Chondrocyte (in vitro differentiated cells): ENCODE measurements at regions not wholly inside any gene's neighbourhood (a gene's known extent, or its start where the extent isn't known, plus 50 kb on each side); places are given as distances from the start of the nearest gene placed in this dataset.

Experiments used
- DNase-seq: peaks from one replicate; pipeline ENCODE4 v3.0.0; 2021; ENCODE audit warnings: mixed read lengths, low spot score
- H3K27ac Mint-ChIP-seq: one replicate; pipeline ENCODE4 v1.8.0; 2021; ENCODE audit warnings: mild to moderate bottlenecking, moderate library complexity, mixed read lengths; ENCODE audit not compliant: unreplicated experiment
- H3K27me3 Mint-ChIP-seq: 2 replicates; pipeline ENCODE4 v1.8.0; 2021; ENCODE audit warnings: low read depth, mixed read lengths
- H3K36me3 Mint-ChIP-seq: 2 replicates; pipeline ENCODE4 v1.8.0; 2021; ENCODE audit warnings: low read depth, mixed read lengths
- H3K4me1 Mint-ChIP-seq: 2 replicates; pipeline ENCODE4 v1.8.0; 2021; ENCODE audit warnings: low read depth, mild to moderate bottlenecking, mixed read lengths
- H3K4me3 Mint-ChIP-seq: one replicate; pipeline ENCODE4 v1.8.0; 2021; ENCODE audit warnings: mild to moderate bottlenecking, moderate library complexity, mixed read lengths; ENCODE audit not compliant: unreplicated experiment
- H3K9me3 Mint-ChIP-seq: 2 replicates; pipeline ENCODE4 v1.8.0; 2021; ENCODE audit warnings: low read depth, mixed read lengths
- TF ChIP-seq, protein P1 (sequence below): fragments of 200-600 bp; sonication (generic); IDR thresholded peaks from 2 replicates; pipeline ENCODE4 v1.5.0; 2021; ENCODE audit warnings: antibody characterized with exemption, mild to moderate bottlenecking, moderate library complexity

DNA sequence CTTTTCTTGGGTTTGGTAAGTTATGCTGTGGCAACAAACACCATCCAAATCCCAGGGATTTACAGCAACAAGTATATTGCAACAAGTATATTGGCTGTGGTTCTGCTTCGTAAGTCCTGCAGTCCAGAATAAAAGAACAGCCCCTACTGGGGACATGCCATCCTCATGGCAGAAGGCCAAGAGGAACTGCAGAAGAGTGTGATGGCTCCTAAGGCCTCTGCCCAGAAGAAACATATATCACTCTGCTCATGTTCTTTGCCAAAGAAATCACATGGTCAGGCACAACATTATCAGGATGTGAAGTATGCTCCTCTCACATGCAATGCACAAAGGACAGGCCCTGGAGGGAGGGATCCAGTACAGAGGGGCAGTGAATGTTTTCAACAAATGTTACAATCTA lies 159.6 kb upstream of the TAS2R1 start:
- Mint-ChIP-seq H3K4me3 (no peak overlapping the region), H3K27ac (no peak overlapping the region), H3K27me3 (peaks cover 3% of the 10 kb centered on the region), H3K4me1 (peaks cover 12% of the 10 kb centered on the region), H3K36me3 (no peaks in the 10 kb centered on the region), H3K9me3 (no peaks in the 10 kb centered on the region)
- TF ChIP-seq, protein P1, sequence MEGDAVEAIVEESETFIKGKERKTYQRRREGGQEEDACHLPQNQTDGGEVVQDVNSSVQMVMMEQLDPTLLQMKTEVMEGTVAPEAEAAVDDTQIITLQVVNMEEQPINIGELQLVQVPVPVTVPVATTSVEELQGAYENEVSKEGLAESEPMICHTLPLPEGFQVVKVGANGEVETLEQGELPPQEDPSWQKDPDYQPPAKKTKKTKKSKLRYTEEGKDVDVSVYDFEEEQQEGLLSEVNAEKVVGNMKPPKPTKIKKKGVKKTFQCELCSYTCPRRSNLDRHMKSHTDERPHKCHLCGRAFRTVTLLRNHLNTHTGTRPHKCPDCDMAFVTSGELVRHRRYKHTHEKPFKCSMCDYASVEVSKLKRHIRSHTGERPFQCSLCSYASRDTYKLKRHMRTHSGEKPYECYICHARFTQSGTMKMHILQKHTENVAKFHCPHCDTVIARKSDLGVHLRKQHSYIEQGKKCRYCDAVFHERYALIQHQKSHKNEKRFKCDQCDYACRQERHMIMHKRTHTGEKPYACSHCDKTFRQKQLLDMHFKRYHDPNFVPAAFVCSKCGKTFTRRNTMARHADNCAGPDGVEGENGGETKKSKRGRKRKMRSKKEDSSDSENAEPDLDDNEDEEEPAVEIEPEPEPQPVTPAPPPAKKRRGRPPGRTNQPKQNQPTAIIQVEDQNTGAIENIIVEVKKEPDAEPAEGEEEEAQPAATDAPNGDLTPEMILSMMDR = no peak
- DNase-seq = no peak

DNA sequence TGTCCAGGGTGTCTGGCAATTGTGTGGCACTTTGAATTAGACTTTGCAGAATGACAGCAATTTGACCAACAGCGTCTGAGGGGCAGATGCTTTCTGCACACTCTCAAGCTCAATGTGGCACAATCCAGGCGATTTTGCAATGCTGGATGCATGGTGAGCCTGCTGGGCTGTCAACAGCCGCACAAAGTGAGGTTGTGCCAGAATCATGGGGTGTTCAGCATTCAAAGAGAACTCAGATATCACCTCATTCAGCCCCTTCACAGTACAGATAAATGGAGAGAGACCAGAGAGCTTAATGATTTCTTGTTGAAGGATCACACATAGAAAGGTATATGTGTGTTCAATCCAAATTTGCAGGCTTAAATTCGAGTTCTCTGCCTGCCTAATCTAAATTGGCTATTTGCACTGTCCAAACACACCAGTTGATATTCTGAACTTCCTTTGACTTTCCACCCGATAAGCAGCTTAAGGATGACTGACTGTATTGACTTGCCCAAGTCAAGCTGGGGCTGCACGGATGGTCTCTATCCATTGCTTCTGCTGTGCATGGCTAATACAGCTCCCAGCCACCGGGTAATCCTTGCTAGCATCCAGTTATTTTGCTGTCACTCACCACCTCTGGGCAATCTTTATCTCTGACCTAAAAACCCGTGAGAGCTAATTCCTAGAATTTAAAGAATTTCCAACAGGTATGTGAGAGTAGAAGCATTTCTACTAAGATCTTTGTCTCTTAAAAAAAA lies 157.9 kb upstream of the TAS2R1 start:
- Mint-ChIP-seq H3K36me3 (no peaks in the 10 kb centered on the region), H3K9me3 (no peaks in the 10 kb centered on the region), H3K27me3 (peaks cover 3% of the 10 kb centered on the region), H3K27ac (no peak overlapping the region), H3K4me3 (no peak overlapping the region), H3K4me1 (peaks cover 14% of the 10 kb centered on the region)
- TF ChIP-seq, protein P1 = no peak
- no peak for DNase-seq

DNA sequence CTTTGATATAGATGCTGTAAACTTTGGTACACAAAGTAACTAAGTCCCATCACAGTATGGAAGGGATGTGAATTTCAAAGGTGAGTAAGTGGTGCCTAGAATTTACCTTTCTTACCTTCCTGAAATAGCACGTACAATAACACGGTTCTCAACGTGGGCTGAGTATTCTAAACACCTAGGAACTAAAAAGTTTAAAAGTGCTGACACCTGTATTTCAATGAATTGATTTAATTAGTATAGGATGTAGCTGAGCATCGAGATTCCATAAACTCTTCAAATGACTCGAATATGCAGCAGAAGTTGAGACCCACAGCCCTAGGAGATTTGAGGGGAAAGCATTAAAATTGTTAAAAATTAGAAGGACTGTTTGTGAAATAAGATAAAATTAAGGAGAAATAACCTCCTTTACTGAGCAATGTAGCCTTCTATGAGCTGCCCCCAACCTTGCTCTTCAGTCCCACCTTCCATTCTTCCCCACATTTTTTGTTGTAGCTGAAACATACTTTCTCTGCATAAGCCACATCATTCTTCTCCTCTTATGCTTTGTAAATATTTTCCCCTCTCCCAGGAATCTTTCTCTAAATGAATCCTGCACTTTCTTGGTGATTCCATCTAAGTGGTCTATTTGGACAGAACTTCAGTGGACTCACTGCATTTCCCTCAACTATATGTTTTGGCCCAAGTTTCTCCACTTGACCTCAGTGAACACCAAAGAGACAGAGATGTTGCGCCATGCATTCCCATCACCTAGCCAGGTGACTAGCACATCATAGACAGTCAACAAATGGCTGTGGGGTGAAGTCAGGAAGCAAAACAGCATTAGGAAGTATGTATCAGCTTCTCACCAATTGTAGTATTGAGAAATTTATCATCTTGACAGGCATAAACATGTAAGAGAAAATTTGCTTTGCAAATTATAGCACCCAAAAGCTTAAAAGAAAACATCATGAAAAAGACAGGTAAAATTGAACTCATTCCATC lies 156.5 kb upstream of the TAS2R1 start:
- Mint-ChIP-seq H3K27me3 (peaks cover 3% of the 10 kb centered on the region), H3K27ac (no peak overlapping the region), H3K4me3 (no peak overlapping the region), H3K9me3 (no peaks in the 10 kb centered on the region), H3K4me1 (peaks cover 16% of the 10 kb centered on the region), H3K36me3 (no peaks in the 10 kb centered on the region)
- TF ChIP-seq, protein P1 = no peak
- DNase-seq = no peak

DNA sequence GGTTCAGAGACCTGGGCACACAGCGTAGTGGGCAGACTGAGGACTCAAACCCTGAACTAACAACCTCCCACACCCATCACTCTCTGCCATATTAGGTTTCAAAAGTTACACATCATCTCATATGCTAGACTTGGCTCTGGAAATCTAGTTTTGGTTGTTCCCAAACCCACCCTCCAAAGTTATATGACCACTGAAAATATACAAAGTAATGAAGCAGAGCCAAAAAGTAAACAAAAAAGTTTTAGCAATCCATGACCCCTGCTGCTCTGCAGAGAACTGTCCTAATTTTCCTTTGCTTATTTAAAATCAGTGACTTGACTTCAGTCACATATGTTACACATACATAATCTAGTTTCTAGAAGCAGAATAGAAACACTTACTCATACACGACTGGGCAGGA lies 155.6 kb upstream of the TAS2R1 start:
- peaks cover 6% of the 10 kb centered on the region for H3K9me3 Mint-ChIP-seq
- H3K36me3 Mint-ChIP-seq = peaks cover 2% of the 10 kb centered on the region
- H3K4me1 Mint-ChIP-seq = peaks cover 16% of the 10 kb centered on the region
- no peak for DNase-seq
- TF ChIP-seq, protein P1 = no peak
- H3K27me3 Mint-ChIP-seq = peaks cover 3% of the 10 kb centered on the region
- no peak overlapping the region for H3K4me3 Mint-ChIP-seq
- no peak overlapping the region for H3K27ac Mint-ChIP-seq

DNA sequence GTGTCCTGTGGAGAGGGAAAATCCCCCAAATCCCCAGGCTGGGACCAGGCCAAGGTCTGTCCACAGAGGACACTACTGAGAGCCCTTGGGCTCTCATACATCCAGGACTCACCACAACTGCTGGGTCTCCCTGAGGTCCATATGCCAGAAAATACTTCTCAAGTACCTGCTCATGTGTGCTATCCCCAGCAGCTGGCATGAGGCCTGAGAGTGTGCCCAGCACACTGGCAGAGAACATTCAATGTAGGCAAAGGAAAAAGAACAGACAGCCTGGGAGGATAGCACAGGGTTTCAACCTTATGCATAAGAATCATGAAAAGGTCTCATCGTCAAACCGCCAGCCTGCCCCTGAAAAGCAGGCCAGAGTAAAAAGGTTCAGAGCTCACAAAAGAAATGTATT lies 154.1 kb upstream of the TAS2R1 start:
- Mint-ChIP-seq H3K36me3 (peaks cover 4% of the 10 kb centered on the region), H3K4me1 (peaks cover 10% of the 10 kb centered on the region), H3K27me3 (peaks cover 3% of the 10 kb centered on the region), H3K4me3 (no peak overlapping the region), H3K9me3 (peaks cover 14% of the 10 kb centered on the region), H3K27ac (no peak overlapping the region)
- no peak for DNase-seq
- TF ChIP-seq, protein P1 = no peak
